T-helper 2 cell (primary cell): ENCODE measurements at regions not wholly inside any gene's neighbourhood (a gene's known extent, or its start where the extent isn't known, plus 50 kb on each side); places are given as distances from the start of the nearest gene placed in this dataset.

Source experiments
- DNase-seq, 5 experiments: peaks; one replicate each; pipeline versions ENCODE4 v3.0.0 to v3.0.0-alpha.2; 2012 to 2022

DNA sequence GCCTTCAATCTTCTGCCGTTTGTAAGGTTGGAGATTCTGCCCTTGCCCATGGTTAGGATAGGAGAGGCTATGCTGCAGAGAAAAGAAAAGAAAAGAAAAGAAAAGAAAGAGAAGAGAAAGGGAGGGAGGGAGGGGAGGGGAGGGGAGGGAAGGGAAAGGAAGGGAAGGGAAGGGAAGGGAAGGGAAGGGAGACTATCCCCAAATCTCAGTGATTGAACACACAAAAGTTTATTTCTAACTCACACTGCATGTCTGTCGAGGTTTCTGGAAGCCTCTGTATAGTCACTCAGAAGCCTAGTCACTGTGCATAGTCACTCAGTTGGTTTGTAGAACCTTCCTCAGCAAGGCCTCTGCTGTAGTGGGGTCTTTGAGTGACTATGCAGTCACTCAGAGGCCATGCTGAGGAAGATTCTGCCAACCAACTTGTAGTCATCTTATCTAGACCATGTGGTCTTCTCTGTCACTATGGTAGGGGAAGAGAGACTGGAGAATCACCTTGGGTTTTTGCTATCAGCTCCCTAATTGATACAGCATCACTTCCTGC is 52.3 kb upstream of the ABCC9 start:
- DNase-seq = no peak

DNA sequence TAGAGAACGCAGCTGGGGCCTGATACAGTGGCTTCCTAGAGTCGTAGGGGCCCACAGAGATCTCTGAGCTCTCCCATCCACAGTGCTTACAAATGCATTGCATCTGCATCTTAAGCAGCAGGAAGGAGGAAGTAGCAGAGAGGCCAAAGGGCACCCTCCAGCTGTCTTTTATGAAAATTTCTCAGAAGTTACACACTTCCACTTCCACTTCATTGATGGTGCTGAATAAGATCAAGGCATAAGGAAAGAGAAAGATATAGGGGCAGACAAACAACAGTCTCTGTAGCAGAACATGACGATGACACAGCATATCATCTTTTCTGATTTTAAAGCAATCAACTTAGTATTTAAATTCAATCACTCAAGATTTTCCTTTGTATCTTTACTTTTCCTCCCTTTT is 51.6 kb upstream of the ABCC9 start:
- peak in 1 of 5 experiments; percentile 29 for DNase-seq

DNA sequence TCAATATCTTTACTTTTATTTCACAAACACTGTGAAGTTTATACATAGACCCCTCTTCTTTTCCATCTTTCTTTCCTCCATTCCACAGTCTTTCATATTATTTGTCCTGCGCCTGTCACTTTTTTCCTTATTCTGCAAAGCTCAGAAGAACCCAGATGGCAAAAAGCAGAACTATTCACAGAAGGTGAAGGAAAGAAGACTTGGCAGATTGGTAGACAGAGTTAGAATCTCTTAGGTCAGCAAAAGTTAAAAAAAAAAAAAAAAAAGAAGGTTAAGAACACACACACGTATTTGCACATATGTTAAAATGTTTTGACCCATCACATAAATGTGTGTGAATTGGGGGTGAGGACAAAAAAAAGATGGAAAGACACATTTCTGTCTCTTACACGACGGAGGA is 50.3 kb upstream of the ABCC9 start:
- DNase-seq = no peak
